Right forelimb (tissue), 1 donor: ENCODE measurements at regions not wholly inside any gene's neighbourhood (a gene's known extent, or its start where the extent isn't known, plus 50 kb on each side); places are given as distances from the start of the nearest gene placed in this dataset.

Experiments used
- DNase-seq: peaks from one replicate; pipeline ENCODE4 v3.0.0-alpha.2; 2018

DNA sequence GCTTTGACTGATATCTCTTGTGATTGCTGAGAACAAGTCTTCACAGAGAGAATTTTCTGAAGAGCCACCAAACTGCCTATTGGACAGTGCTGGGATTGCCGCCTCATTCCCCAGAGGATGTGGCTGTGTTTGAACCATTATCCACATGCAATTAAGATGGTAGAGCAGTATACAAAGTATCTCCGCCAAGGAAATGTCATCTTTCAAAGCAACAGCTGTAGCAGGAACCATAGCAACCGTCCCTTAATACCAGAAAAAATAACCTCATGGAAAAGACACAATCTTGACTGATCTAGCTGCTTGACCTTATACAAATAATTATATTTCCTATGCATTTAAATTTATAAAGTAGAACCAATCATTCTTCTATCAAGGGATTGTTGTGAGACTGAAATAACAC is 772.6 kb upstream of the FAM98A start:
- DNase-seq, result no peak

DNA sequence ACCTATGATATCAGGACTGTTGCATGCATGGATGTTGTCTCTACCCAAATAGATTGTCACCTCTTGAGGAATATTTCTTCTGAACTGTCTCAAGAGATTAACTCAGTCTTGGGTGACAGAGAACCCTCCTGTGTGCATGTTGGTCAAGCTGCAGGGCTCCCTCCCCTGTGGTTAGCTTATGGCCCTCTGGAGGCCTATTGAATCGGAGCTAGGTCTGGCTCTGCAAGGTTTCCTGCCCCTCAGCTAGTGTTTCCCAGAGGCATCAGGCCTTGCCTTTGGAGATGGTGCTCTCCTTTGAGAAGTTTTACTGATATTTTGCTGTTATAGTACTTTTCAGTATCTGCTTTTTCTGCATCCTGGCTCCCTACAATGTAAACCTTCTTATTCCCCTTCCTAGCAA is 769.2 kb upstream of the FAM98A start:
- DNase-seq, result no peak

DNA sequence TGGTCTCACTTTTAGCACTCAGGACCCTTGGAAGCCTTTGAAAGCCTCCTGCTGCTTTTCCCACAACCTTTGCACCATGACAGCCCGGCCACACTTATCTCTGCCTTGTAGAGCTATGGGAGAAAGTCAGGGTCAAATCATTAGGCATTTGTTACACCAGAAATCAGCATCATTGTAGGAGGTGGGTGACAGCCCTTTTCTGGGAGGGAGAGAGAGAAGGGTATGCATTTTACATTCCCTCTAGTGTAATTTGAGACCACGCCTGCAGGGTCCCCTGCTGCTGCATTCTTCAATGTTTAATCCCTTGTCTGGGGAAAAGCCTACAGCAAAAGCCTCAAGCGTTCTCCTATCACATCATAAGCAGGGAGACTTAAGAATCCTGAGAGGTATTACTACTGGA is 766.8 kb upstream of the FAM98A start:
- no peak for DNase-seq

DNA sequence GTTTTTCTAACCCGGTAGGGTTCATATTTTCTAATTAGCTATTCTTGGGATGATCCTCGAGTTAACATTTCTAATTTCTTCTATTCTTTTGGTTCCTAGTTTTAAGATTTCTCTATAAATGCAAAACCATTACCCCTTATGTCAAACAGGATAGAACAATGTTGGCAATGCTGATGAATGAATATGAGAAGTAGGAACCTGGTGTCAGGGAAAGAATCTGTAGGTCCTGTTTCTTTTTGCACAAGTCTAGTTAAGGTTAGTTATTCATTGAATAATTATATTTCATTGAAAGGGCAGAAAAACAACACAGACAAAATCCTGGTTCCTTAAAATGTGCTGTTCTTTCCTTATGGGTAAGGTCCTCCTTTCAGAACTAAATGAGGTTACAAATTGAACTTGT is 766.4 kb upstream of the FAM98A start:
- DNase-seq, result no peak

DNA sequence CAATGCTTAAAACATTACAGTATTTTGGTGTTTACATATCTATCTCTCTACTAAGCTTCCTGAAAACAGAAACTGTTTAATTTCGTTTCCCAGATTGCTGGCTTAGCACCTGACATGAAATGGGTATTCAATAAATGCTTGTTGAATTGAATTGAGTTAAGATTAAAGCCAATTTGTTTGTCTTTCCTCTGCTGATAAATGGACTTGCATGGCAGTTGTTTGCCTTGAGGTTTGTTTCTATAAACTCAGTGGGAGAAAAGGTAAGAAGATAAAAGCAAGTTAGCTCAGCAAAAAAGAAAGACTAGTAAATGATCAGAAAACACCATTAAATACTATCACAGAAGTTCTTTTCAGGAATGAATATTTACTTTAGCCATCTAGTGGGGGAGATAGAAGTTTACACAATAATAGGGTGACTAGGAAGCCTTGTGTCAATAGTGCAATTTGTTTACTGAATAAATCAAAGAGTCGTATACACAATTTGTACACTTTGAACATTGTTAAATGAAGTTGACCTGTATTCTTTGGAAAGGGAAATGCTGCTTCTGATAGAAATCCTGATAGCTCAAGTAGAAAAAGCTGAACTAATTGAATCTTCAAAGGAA is 754.5 kb upstream of the FAM98A start:
- no peak for DNase-seq

DNA sequence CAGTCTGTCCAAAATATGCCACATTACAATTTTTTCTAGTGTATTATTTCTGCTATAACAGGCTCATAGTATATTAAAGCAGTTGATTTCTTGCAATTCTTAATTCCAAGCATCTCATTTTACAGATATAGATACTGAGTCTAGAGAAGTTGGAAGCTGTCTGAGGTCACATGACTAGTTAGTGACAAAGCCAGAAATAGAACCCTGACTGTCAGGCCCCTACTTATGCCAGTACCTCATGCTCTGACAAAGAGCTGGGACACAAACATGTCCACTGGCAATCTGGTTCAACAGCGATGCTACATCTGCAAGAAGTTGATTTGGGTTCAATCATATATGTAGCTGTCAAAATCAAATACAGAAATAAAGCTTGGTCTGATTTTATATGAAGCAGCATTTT is 750.4 kb upstream of the FAM98A start:
- DNase-seq, result no peak

DNA sequence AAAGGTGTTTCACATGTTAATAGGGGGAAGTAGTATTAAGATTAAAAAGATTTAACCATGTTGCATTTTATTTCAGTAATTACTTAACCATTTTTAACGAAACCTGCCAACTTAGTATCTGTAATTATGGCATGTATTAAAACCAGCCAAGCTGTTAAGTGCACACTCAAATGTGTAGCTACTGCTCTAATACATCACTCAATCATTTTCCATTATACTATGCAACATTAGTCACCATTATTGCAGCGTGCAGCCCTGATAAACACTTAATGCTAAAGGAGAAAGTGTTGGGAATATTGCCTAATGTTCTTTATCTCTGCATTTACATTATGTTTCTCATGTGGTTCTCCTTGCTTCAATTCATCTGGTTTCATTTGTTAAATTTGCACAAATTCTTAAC is 745.9 kb upstream of the FAM98A start:
- DNase-seq, result no peak

DNA sequence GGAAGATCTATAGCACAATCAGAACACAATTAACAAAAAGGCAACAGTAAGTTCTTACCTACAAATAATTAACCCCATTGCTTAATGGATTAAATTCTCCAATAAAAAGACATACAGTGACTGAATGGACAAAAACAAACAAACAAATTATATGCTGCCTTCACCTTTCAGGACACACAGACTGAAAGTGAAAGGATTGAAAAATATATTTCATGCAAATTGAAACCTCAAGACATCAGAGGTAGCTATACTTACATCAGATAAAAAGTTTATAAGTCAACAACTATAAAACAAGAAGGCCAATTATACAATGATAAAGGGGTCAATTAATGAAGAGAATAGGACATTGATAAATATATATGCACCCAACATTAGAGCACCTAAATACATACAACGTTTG is 741.2 kb upstream of the FAM98A start:
- DNase-seq, result no peak

DNA sequence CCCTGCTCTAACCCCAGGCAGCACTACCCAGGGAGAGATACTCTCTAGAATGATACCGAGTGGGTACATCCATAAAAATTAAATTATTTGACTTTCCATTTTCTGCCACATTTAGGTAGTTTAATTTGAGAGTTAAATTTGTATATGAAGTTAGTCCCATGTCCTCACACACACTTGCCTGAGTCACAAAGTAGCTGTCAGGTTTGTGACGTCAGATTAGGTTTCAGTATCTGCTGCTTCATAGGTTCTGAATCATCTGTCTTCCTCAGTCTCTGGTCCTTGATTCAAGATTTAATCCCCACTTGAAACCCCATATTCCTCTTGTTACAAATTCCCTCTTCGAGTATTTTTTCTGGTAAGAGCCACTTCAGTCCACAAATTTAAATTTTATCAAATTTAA is 738.6 kb upstream of the FAM98A start:
- DNase-seq, result no peak

DNA sequence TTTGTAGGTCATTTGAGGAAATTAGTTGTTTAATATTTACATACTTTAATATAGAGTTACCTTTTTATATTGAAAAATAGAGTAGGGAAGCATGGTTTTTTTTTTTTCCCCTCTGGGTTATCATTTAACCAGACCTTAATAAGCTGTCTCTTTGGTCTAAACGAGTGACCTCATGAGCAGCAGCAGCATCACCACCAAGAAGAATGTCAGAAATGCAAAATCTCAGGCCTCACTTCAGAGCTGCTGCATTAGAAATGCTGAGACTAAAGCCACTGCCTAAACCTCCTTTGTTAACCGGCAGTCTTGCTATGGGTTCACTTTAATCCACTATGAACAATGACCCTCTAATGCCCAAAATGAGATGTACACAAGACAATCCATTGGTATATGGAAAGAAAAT is 733.7 kb upstream of the FAM98A start:
- DNase-seq, result no peak

DNA sequence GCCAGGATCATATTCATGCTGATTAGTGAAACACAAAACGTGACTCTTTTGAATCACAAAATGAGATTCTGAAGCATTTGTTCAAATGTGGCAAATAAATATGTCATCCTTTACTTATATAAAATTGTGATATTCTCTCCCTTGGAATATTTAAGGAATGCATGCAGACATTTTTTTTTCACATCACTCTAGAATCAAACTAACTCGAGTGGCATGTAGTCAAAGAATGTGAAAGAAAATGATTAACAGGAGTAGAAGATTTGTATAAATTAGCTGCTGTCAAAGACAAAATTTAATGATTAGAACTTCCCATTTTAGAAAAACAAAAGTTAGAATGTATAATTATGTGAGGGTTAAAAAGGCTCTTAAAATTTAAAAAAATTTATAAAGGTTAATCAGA is 721.0 kb upstream of the FAM98A start:
- no peak for DNase-seq

DNA sequence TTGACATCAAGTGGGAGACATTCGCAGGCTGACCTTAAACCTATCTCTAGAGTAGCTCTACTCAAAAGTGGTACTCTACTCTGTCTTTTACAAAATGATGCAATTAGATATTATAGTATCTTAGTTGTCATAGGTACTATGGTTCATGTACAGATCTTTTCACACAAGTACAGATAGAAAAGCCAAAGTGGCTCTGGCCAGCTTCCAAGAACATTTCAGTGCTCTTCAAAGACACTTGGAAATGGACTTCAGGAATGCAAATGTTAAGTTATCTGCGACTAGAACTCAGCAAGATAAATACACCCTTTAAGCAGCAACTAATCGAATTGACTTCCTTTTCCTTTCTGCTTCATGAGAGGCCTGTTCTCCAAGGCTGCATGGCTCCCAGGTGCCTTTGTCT is 718.7 kb upstream of the FAM98A start:
- no peak for DNase-seq

DNA sequence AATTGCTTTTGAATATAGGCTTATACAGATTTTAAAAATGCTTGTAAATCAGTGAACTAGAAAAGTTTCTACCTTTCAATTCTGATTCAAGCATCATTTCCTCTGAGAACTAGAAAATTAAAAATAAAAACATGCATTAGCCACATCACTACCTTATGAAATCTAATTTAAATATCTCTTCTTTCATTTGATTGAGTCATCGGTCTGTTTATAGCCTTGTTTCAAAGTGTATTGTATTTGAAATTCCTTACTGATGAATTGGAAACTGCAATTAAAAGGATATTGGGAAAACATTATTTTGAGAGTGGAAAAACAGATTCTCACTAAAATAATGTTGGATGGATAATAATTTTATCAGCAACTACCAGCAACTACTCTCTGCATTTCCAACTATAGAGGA is 717.7 kb upstream of the FAM98A start:
- no peak for DNase-seq

DNA sequence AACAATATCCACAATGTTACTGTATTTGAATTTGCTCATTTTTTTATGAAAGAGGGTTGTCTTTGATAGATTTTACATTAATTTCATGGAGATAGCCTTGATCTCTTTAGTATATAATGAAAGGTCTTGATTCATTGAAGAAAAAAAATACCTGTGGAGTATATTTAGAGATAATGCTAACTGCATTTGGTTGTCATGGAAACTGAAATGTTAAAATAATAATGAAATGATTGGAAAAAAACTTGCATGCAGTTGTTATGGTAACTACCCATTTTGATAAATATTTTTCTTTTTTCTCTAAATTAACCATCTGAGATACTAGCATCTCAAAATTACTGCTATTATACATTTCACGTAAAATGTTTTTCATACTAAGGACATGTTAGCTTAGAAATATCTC is 712.7 kb upstream of the FAM98A start:
- DNase-seq, result no peak

DNA sequence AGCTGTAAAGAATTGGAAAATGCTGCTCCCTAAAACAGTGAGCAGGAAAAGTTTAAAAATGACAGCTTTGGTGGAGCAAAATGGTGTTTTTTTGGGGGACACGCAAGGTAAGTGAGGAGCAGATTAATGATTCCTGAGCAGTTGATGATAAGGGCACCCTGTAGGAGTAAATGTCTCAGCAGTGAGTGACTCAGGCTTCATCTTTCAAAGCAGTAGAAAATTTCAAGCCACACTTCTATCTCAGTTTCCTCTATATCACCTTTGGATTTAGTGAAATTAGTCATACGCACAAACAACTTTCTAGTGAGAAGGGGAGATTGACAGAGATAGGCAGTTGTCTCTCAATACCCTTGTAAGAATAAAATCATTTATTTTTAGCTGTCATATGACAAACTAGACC is 709.0 kb upstream of the FAM98A start:
- no peak for DNase-seq

DNA sequence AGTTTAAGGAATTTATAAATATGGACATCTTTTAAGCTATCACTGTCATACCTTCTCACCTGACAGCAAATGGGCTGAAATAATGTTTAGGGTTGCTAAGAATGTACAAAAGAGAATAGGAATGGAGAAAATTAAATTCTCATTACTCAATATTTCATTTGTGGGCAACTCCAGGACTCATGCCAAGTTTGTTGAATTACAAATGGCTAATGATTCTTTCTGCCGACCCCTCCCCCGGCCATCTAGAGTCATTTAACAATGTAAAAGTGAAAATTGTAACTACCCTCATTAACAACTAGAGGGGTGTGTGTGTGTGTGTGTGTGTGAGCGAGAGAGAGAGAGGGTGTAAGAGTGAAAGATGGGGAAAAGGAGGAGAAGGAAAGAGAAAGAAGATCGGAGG is 708.5 kb upstream of the FAM98A start:
- no peak for DNase-seq

DNA sequence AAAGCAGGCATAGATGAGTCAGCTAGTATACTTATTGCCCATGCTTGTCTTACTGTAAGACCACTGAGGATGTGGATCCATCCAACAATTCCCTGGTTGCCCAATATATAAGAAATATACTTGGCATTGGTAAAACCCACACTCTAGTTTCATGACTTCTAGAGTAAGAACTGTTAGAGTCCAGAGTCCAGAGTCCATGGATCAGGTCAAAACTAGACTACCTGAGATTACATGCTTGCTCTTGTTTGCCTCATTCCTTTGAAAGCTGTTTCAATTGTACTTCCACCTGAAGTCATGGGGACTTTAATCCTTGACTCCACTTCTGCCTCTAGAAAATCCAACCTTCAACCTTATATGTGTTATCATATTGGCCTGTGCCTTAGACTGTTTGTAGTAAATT is 707.6 kb upstream of the FAM98A start:
- DNase-seq, result no peak

DNA sequence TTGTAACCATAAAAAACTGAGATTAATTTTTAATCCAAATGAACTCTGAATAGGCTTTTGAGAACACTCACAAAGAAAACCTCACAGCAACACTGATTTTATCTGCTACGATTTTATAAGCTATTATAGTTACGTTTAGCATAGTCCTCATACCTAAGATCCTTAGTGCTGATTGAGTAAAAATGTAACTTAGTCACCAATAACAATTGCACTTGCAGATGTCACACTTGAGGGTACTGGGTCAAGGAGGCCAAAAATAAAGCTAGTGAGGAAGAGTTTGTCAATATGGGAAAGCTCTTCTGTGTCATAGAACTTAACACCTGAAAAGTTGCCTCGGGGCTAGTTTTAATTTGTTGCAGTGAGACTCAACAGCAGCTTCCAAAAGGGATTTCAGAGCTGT is 706.5 kb upstream of the FAM98A start:
- DNase-seq, result no peak

DNA sequence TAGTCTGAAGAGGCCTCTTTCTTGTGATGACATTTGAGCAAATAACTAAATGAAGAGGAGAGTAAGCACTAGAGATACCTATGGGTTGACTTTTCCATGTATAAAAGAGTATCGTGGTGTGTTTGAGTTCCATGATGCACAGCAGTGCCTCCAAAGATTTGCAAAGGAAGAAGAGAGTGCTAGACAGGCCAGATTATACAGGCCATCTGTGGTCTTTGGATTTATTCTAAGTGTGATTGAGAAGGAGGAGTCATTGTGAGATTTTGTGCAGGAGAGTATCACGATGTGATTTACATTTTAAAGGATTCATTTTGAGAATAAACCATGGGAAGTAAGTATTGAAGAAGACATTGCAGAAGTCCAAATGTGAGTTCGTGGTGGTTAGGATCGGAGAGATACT is 695.9 kb upstream of the FAM98A start:
- no peak for DNase-seq

DNA sequence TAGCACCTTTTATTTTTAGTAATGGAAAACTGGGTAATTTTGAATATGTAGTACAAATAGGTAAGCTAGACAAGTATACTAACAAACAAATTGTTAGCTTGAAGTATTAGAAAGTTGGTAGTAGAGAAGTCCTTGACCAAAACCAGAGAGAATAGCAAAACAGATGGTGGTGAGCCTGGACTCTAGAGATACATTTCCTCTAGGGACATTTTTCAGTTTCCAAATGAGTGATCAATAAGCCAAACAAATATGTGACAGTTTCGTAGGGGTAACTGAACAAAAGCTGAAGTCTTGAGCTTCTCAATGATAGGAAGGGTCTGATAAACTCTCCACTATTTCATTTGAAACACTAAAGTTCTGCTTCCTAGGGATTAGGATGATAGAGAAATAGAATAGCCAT is 692.0 kb upstream of the FAM98A start:
- no peak for DNase-seq

DNA sequence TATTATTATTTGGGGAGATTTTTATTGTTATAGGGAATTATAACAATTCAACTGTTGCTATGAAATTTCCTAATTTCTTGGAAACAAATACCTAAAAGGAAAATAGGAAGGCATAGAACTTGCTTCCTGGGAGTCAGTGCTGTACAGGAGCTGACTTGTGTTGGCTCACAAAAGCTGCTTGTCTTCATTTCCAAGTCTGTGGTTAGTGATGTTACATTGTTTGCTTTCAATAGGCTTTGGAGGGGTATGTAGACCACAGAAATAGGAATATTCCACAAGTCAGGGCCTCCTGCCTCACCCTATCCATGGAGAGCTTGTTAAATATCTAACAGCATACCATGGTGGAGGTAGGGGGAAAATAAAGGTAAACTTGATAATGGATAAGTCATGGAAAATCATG is 688.9 kb upstream of the FAM98A start:
- no peak for DNase-seq

DNA sequence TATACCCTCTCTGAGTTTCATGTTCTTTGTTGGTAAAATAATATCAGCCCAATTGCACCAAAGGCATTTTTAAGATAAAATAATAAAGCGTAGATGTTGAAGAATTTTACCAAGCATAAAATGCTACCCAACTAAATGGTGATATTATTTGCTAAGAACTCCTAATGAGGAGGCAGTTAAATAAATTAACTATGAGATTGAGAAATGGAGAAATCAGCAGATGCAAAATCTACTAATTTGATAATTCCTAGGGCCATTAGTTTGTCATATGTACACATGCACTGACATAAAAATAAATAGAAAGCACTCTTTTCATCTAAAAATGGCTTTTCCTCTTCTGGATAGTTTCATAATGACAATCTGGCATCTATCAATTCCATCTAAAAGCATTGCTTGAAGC is 681.5 kb upstream of the FAM98A start:
- no peak for DNase-seq

DNA sequence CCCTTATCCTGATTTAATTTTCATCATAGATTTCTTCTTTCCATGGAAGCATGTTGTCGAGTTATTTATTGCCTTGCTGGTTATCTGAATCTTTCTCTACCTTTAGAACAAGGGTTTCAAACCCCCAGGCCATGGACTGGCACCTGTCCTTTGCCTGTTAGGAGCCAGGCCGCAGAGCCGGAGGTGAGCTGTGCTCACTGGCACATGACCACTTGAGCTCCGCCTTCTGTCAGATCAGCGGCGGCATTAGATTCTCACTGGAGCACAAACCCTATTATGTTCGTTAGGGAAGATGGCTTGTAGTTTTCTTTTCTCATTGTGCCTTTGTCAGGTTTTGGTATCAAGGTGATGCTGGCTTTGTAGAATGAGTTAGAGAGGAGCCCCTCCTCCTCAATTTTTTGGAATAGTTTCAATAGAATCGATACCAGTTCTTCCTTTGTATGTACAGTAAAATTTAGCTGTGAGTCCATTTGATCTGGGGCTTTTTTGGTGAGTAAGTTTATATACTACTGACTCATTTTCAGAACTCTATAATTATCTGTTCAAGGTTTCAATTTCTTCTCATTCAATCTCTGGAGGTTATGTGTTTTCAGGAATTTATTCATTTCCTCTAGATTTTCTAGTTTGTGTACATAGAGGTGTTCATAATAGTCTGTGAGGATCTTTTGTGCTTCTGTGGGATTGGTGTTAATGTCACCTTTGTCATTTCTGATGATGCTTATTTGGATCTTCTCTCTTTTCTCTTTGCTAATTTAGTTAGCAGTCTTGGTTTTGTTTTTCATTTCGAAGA is 668.0 kb upstream of the FAM98A start:
- DNase-seq, result no peak

DNA sequence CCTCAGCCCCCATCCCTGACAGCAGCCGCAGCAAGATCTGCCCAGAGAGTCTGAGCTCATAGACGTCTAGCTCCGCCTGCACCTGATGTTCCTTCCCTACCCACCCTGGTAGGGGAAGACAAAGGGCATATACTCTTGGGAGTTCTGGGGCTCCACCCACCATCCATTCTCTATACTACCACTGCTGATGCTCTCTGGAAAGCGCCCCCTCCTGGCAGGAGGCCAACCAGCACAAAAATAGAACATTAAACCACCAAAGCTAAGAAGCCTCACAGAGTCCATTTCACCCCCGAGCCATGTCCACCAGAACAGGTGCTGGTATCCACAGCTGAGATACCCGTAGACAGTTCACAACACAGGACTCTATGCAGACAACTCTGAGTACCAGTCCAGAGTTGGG is 662.6 kb upstream of the FAM98A start:
- no peak for DNase-seq

DNA sequence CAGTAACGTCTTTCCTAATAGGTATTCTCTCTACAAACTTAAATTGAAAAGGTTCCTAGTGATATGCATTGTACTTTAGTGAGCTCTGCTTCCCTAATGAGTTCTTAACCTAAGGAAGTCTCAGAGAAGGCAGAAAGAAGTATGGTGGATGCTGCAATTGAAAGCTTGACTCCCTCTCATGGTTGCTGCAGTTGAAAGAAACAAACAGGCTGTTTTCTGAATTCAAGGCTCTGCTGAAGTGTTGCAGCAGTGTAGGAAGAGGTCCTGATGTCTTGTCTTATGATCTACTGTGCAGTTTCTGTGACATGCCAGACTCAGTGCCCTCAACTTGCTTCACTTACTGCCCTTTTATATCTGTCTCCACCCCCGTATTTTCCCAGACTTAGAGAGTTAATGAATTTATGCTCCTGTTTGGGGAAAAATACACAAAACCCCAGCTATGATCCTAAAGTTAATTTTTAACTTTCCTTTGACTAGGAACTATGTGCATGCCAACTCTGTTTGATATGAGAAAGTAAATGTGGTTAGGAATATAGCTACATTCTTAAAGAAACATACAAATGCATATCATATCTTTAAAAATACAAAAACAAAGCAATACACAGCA is 655.3 kb upstream of the FAM98A start:
- DNase-seq, result no peak
